ENCODE measurements at regions not wholly inside any gene's neighbourhood (a gene's known extent, or its start where the extent isn't known, plus 50 kb on each side); places are given as distances from the start of the nearest gene placed in this dataset.
"Not testable (repeated sequence)": the region's sequence is repeated elsewhere in the genome, so short reads cannot be mapped to it uniquely, and the experiment has no call there.

- no peak for TF ChIP-seq ZC3H10 (CRISPR knock-in tag; IDR thresholded peaks at IDR 0.05)
- no peak for TF ChIP-seq POU6F1 (CRISPR knock-in tag; IDR thresholded peaks at IDR 0.05; ENCODE audit: borderline replicate concordance, low read depth)
- no peak for TF ChIP-seq ZNF70 (CRISPR knock-in tag; IDR thresholded peaks at IDR 0.05)
- no peak for TF ChIP-seq OSR1 (CRISPR knock-in tag; IDR thresholded peaks at IDR 0.05)
- TF ChIP-seq BACH2 (CRISPR knock-in tag; IDR thresholded peaks at IDR 0.05; ENCODE audit: borderline replicate concordance), result no peak
- TF ChIP-seq CSDC2 (CRISPR knock-in tag; IDR thresholded peaks at IDR 0.05), result no peak
- TF ChIP-seq CSRNP3 (CRISPR knock-in tag; IDR thresholded peaks at IDR 0.05), result no peak
These were observed 1564.0 kb upstream of the CDH9 start (continued) for GRCh38 chr5:28602429-28602828.

GRCh38 chr5:28596707-28597106, 1558.3 kb upstream of the CDH9 start:
- not testable (repeated sequence) for ATAC-seq

- no peak for ATAC-seq
- no peak for TF ChIP-seq ZFP3 (CRISPR knock-in tag; IDR thresholded peaks at IDR 0.05)
These were observed 1542.2 kb upstream of the CDH9 start for GRCh38 chr5:28580616-28581015.

GRCh38 chr5:28576022-28576421, 1537.6 kb upstream of the CDH9 start:
- TF ChIP-seq CREB5 (CRISPR knock-in tag; IDR thresholded peaks at IDR 0.05; ENCODE audit: low read depth) (no peak), CSRNP3 (CRISPR knock-in tag; IDR thresholded peaks at IDR 0.05) (no peak), TOX (CRISPR knock-in tag; IDR thresholded peaks at IDR 0.05; ENCODE audit: borderline replicate concordance) (no peak), CSDC2 (CRISPR knock-in tag; IDR thresholded peaks at IDR 0.05) (no peak), ZFP3 (CRISPR knock-in tag; IDR thresholded peaks at IDR 0.05) (no peak), SNAI2 (CRISPR knock-in tag; IDR thresholded peaks at IDR 0.05) (no peak), ISL1 (CRISPR knock-in tag; IDR thresholded peaks at IDR 0.05) (no peak)
- no peak for ATAC-seq

- ATAC-seq, result no peak
- no peak for TF ChIP-seq TOX (CRISPR knock-in tag; IDR thresholded peaks at IDR 0.05; ENCODE audit: borderline replicate concordance)
- TF ChIP-seq CREB5 (CRISPR knock-in tag; IDR thresholded peaks at IDR 0.05; ENCODE audit: low read depth), result no peak
- no peak for TF ChIP-seq CSRNP3 (CRISPR knock-in tag; IDR thresholded peaks at IDR 0.05)
- no peak for TF ChIP-seq TCF4 (CRISPR knock-in tag; IDR thresholded peaks at IDR 0.05; ENCODE audit: borderline replicate concordance)
- no peak for TF ChIP-seq ZNF8 (CRISPR knock-in tag; IDR thresholded peaks at IDR 0.05)
- TF ChIP-seq PATZ1 (CRISPR knock-in tag; IDR thresholded peaks at IDR 0.05; ENCODE audit: borderline replicate concordance), result no peak
- no peak for TF ChIP-seq ZFP30 (CRISPR knock-in tag; IDR thresholded peaks at IDR 0.05)
- no peak for TF ChIP-seq ESRRG (CRISPR knock-in tag; IDR thresholded peaks at IDR 0.05)
- TF ChIP-seq TSHZ2 (CRISPR knock-in tag; IDR thresholded peaks at IDR 0.05), result no peak
- no peak for TF ChIP-seq CSDC2 (CRISPR knock-in tag; IDR thresholded peaks at IDR 0.05)
- TF ChIP-seq SNAI2 (CRISPR knock-in tag; IDR thresholded peaks at IDR 0.05), result no peak
- TF ChIP-seq OSR1 (CRISPR knock-in tag; IDR thresholded peaks at IDR 0.05), result no peak
- no peak for TF ChIP-seq ARNTL (CRISPR knock-in tag; IDR thresholded peaks at IDR 0.05; ENCODE audit: borderline replicate concordance, low read depth)
These were observed 1537.0 kb upstream of the CDH9 start for GRCh38 chr5:28575368-28575767.

All from SK-N-SH treated with all-trans-retinoic acid at 6 μM for 48 hours (cell line).